Right lobe of liver (tissue), 6 donors: ENCODE measurements at regions not wholly inside any gene's neighbourhood (a gene's known extent, or its start where the extent isn't known, plus 50 kb on each side); places are given as distances from the start of the nearest gene placed in this dataset.

Experiments
- ATAC-seq, 4 donors: fragments of 200-7000 bp; cut with Tn5 transposase; one replicate each; pipeline ENCODE4 v1.9.1; 2020; ENCODE audit warnings: mild to moderate bottlenecking in 4 of 4, moderate library complexity in 4 of 4
- DNase-seq, 3 donors: peaks; one replicate each; pipeline ENCODE4 v3.0.0-alpha.2; 2020
- H3K27ac ChIP-seq, 3 donors: fragments of 200-600 bp; one replicate each; pipeline ENCODE4 v1.8.0; 2022
- H3K27me3 ChIP-seq, 2 donors: fragments of 200-600 bp; one replicate each; pipeline ENCODE4 v1.8.0; 2022
- H3K36me3 ChIP-seq, 4 donors: fragments of 200-600 bp; sonication (generic) in 1 of 4; one replicate each; pipeline versions ENCODE4 v1.5.1 to v1.8.0; 2017 to 2022; ENCODE audit warnings: control low read depth in 1 of 4
- H3K4me1 ChIP-seq, 4 donors: fragments of 200-600 bp; sonication (generic) in 1 of 4; one replicate each; pipeline versions ENCODE4 v1.5.1 to v1.8.0; 2017 to 2022; ENCODE audit warnings: control low read depth in 1 of 4
- H3K4me3 ChIP-seq, 3 donors: fragments of 200-600 bp; one replicate each; pipeline ENCODE4 v1.8.0; 2022
- H3K9me3 ChIP-seq, 4 donors: fragments of 200-600 bp; sonication (generic) in 1 of 4; one replicate each; pipeline versions ENCODE4 v1.5.1 to v1.8.0; 2017 to 2022; ENCODE audit warnings: control low read depth in 1 of 4
- POLR2A ChIP-seq: fragments of 450-650 bp; IDR thresholded peaks from one replicate; pipeline ENCODE4 v1.6.1; 2017; ENCODE audit warnings: antibody characterized with exemption, mild to moderate bottlenecking
- WGBS: methylation state at CpG from one replicate; pipeline ENCODE4 v1.1.6; 2018; ENCODE audit warnings: low coverage, low lambda C conversion rate; ENCODE audit not compliant: insufficient coverage; ENCODE audit errors: missing lambda C conversion rate; 5-methylcytosine and 5-hydroxymethylcytosine counted together
- intact Hi-C, 2 donors: fragments of 100-400 bp; cut with DNase I; formaldehyde crosslinking; loops; one replicate each; pipeline versions ENCODE4 v1.11.2 to v1.14.1; 2022
- TF ChIP-seq, protein P1 (sequence below), 4 donors: fragments of 200-600 bp in 3 of 4; fragments of 450-650 bp in 1 of 4; IDR thresholded peaks; one replicate each; pipeline versions ENCODE4 v1.5.1 to v1.8.0; 2016 to 2022; ENCODE audit warnings: antibody characterized with exemption in 4 of 4, mild to moderate bottlenecking in 2 of 4
- donor health status: DM: no; HTN: yes; CAD: no.
- donor health status: DM: no; HTN: no; CAD: no.
- donor health status: DM: no; HTN: no; CAD: no.
- donor health status: DM: no; HTN: yes; CAD: no.
- donor health status: DM: no; HTN: yes; CAD: no.

GRCh38 chr2:23120161-23120560 lies 264.8 kb upstream of the KLHL29 start:
- Histone ChIP-seq H3K4me3 (no peak overlapping the region), H3K27ac (no peak overlapping the region), H3K27me3 (no peaks in the 10 kb centered on the region), H3K9me3 (no peaks in the 10 kb centered on the region), H3K36me3 (no peaks in the 10 kb centered on the region), H3K4me1 (peaks cover 0 to 53% (median 16%) of the 10 kb centered on the region in 4 donors)
- DNase-seq (no peak), ATAC-seq (peak in 1 of 4 donors; percentile 6)
- intact Hi-C loops: no loop called here
- WGBS: 92% methylated on average over 2 of the region's 4 CpGs
- TF ChIP-seq, protein P1, sequence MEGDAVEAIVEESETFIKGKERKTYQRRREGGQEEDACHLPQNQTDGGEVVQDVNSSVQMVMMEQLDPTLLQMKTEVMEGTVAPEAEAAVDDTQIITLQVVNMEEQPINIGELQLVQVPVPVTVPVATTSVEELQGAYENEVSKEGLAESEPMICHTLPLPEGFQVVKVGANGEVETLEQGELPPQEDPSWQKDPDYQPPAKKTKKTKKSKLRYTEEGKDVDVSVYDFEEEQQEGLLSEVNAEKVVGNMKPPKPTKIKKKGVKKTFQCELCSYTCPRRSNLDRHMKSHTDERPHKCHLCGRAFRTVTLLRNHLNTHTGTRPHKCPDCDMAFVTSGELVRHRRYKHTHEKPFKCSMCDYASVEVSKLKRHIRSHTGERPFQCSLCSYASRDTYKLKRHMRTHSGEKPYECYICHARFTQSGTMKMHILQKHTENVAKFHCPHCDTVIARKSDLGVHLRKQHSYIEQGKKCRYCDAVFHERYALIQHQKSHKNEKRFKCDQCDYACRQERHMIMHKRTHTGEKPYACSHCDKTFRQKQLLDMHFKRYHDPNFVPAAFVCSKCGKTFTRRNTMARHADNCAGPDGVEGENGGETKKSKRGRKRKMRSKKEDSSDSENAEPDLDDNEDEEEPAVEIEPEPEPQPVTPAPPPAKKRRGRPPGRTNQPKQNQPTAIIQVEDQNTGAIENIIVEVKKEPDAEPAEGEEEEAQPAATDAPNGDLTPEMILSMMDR (IDR thresholded peaks at IDR 0.05): no peak
- TF ChIP-seq POLR2A: no peak

- 75% methylated on average over 4 of the region's 4 CpGs for WGBS
- Histone ChIP-seq H3K27me3 (no peaks in the 10 kb centered on the region), H3K9me3 (no peaks in the 10 kb centered on the region), H3K27ac (peak overlapping the region; percentile 9 to 68 (median 43)), H3K36me3 (no peaks in the 10 kb centered on the region), H3K4me3 (no peak overlapping the region), H3K4me1 (peaks cover 0 to 64% (median 26%) of the 10 kb centered on the region in 4 donors)
- peak in 1 of 4 donors; percentile 55 for ATAC-seq
- peak in 1 of 3 donors; percentile 62 for DNase-seq
- TF ChIP-seq, protein P1 (IDR thresholded peaks at IDR 0.05): no peak
- intact Hi-C loops: no loop called here
Measured at GRCh38 chr2:23121968-23122648, 262.9 kb upstream of the KLHL29 start.

- Histone ChIP-seq H3K9me3 (no peaks in the 10 kb centered on the region), H3K4me1 (peaks cover 0 to 68% (median 29%) of the 10 kb centered on the region in 4 donors), H3K4me3 (no peak overlapping the region), H3K36me3 (no peaks in the 10 kb centered on the region), H3K27me3 (no peaks in the 10 kb centered on the region), H3K27ac (peak overlapping the region; percentile 55 to 68 (median 56))
- WGBS: 32% methylated on average over 5 of the region's 5 CpGs
- TF ChIP-seq, protein P1 (IDR thresholded peaks at IDR 0.05): no peak
- no peak for TF ChIP-seq POLR2A
- intact Hi-C loops: no loop called here
- peak in 1 of 3 donors; percentile 68 for DNase-seq
- peak; percentile 31 to 55 (median 47) for ATAC-seq
Measured at GRCh38 chr2:23122681-23123215, 262.2 kb upstream of the KLHL29 start.

- peak overlapping the region in 2 of 3 donors; percentile 55 to 68 for H3K27ac ChIP-seq
Measured at GRCh38 chr2:23123686-23124085, 261.3 kb upstream of the KLHL29 start.

More at GRCh38 chr2:23123686-23124085, 261.3 kb upstream of the KLHL29 start:
- intact Hi-C loops: no loop called here
- H3K4me1 ChIP-seq: peaks cover 0 to 74% (median 33%) of the 10 kb centered on the region in 4 donors
- H3K36me3 ChIP-seq: no peaks in the 10 kb centered on the region
- H3K4me3 ChIP-seq: no peak overlapping the region
- ATAC-seq (no peak), DNase-seq (no peak)
- H3K9me3 ChIP-seq: no peaks in the 10 kb centered on the region
- no peaks in the 10 kb centered on the region for H3K27me3 ChIP-seq
- WGBS: 92% methylated on average over 2 of the region's 2 CpGs
- TF ChIP-seq, protein P1 (IDR thresholded peaks at IDR 0.05): no peak
- no peak for TF ChIP-seq POLR2A
